ENCODE measurements at regions not wholly inside any gene's neighbourhood (a gene's known extent, or its start where the extent isn't known, plus 50 kb on each side); places are given as distances from the start of the nearest gene placed in this dataset.
"Not testable (repeated sequence)": the region's sequence is repeated elsewhere in the genome, so short reads cannot be mapped to it uniquely, and the experiment has no call there.

GRCh38 chr3:125910851-125911250 is 58.1 kb upstream of the ROPN1B start:
- intact Hi-C loops (cut with micrococcal nuclease): not testable (repeated sequence)

GRCh38 chr3:125914608-125915436 is 54.2 kb upstream of the ROPN1B start:
- peak overlapping the region; percentile 49 for H3K4me2 ChIP-seq (ENCODE audit: insufficient read depth, low read length)
- intact Hi-C loops (cut with micrococcal nuclease); H3K79me2 ChIP-seq (ENCODE audit: control insufficient read depth, insufficient read depth, low read length); H3K36me3 ChIP-seq (ENCODE audit: control insufficient read depth, insufficient read depth, low read length); BruUV-seq (replicated peaks); H3K27ac ChIP-seq (ENCODE audit: extremely low read depth, low read depth, low read length); H3K4me1 ChIP-seq (replicated peaks in 1 of 2; ENCODE audit: control insufficient read depth in 2 of 2, insufficient read depth in 2 of 2, low read length in 2 of 2); H3K9me3 ChIP-seq (replicated peaks; ENCODE audit: control insufficient read depth, insufficient read depth, low read depth, low read length); H3K9me1 ChIP-seq (ENCODE audit: control insufficient read depth, insufficient read depth, low read length); in situ Hi-C loops (cut with MboI); H3K27me3 ChIP-seq (ENCODE audit: control insufficient read depth in 2 of 2, insufficient read depth in 2 of 2, low read length in 2 of 2); H4K20me1 ChIP-seq (replicated peaks; ENCODE audit: control insufficient read depth, insufficient read depth, low read length); POLR2A ChIA-PET; DNase-seq (ENCODE audit: extremely low read depth in 1 of 4, low spot score in 3 of 4); ATAC-seq; FAIRE-seq; CTCF ChIA-PET (ENCODE audit: low intra/inter-chr PET ratio): not testable (repeated sequence)
- 15% methylated on average over 13 of the region's 14 CpGs for whole genome bisulfite sequencing (ENCODE audit: insufficient coverage, low coverage, missing lambda C conversion rate)
- peak overlapping the region; percentile 43 for H3K4me3 ChIP-seq
- peak overlapping the region; percentile 66 for H2AFZ ChIP-seq (ENCODE audit: low read depth, low read length)
- peak overlapping the region in 1 of 2 experiments; percentile 79; a peak in 2 of 4 replicates for H3K9ac ChIP-seq (ENCODE audit: insufficient read depth in 1 of 2, low read depth in 2 of 2, low read length in 2 of 2)

More at GRCh38 chr3:125910851-125911250, 58.1 kb upstream of the ROPN1B start:
- H3K36me3 ChIP-seq (ENCODE audit: control insufficient read depth, insufficient read depth, low read length); H3K4me2 ChIP-seq (ENCODE audit: insufficient read depth, low read length); FAIRE-seq; DNase-seq (ENCODE audit: extremely low read depth in 1 of 4, low spot score in 3 of 4); H3K9me3 ChIP-seq (replicated peaks; ENCODE audit: control insufficient read depth, insufficient read depth, low read depth, low read length); H3K4me1 ChIP-seq (replicated peaks in 1 of 2; ENCODE audit: control insufficient read depth in 2 of 2, insufficient read depth in 2 of 2, low read length in 2 of 2); H3K79me2 ChIP-seq (ENCODE audit: control insufficient read depth, insufficient read depth, low read length); POLR2A ChIA-PET; ATAC-seq; H4K20me1 ChIP-seq (replicated peaks; ENCODE audit: control insufficient read depth, insufficient read depth, low read length); BruUV-seq (replicated peaks); H2AFZ ChIP-seq (ENCODE audit: low read depth, low read length); H3K9ac ChIP-seq (ENCODE audit: insufficient read depth in 1 of 2, low read depth in 2 of 2, low read length in 2 of 2); H3K27ac ChIP-seq (ENCODE audit: extremely low read depth, low read depth, low read length); H3K9me1 ChIP-seq (ENCODE audit: control insufficient read depth, insufficient read depth, low read length); H3K4me3 ChIP-seq; H3K27me3 ChIP-seq (ENCODE audit: control insufficient read depth in 2 of 2, insufficient read depth in 2 of 2, low read length in 2 of 2); in situ Hi-C loops (cut with MboI): not testable (repeated sequence)
- CTCF ChIA-PET (ENCODE audit: low intra/inter-chr PET ratio): interaction anchor here (0.6 kb wide), 1 partner anchor 793 kb away, joined by 4 read pairs; the partner anchor contains the start of gene CHCHD6
- 17% methylated on average over 6 of the region's 6 CpGs for WGBS (ENCODE audit: insufficient coverage, low coverage, missing lambda C conversion rate)

All from K562 (cell line).